IPS DF 19.7 (cell line): ENCODE measurements at regions not wholly inside any gene's neighbourhood (a gene's known extent, or its start where the extent isn't known, plus 50 kb on each side); places are given as distances from the start of the nearest gene placed in this dataset.
"Not testable (repeated sequence)": the region's sequence is repeated elsewhere in the genome, so short reads cannot be mapped to it uniquely, and the experiment has no call there.

Source experiments
- DNase-seq: peaks from one replicate; pipeline ENCODE4 v3.0.0-alpha.2; 2013; ENCODE audit warnings: low read depth, low spot score

DNA sequence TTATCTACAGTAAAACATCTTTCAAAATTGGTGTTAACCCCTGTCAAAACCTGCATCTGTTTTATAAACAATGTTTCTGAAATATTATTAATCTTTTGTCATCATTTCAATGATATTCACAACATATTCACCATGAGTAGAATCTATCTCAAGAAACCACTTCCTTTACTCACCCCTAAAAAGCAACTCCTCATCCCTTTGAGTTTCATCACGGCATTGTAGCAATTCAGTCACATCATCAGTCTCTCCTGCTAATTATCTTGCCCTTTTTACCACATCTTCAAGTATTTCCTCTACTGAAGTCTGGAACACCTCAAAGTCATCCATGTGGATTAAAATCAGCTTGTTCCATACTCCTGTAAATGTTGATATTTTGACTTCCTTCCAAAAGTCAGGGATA lies 415.3 kb upstream of the TECRL start:
- DNase-seq, result no peak

DNA sequence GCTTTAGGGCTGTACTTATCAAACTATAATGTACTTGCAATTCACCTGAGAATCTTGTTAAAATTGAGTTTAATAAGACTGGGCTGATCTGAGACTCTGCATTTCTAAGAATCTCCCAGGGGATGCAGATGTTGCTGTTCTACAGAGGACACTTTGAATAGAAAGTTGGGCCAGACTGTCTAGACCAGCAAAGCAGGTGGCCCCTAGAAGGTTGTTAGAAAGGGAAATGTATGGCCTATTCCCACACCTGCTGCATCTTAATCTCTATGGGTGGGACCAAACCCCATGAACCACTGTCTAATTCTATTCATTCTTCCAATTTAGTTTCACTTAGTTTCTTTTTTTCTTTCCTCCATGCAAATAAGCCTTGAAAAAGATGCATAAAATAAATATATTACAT lies 413.2 kb upstream of the TECRL start:
- DNase-seq, result no peak

DNA sequence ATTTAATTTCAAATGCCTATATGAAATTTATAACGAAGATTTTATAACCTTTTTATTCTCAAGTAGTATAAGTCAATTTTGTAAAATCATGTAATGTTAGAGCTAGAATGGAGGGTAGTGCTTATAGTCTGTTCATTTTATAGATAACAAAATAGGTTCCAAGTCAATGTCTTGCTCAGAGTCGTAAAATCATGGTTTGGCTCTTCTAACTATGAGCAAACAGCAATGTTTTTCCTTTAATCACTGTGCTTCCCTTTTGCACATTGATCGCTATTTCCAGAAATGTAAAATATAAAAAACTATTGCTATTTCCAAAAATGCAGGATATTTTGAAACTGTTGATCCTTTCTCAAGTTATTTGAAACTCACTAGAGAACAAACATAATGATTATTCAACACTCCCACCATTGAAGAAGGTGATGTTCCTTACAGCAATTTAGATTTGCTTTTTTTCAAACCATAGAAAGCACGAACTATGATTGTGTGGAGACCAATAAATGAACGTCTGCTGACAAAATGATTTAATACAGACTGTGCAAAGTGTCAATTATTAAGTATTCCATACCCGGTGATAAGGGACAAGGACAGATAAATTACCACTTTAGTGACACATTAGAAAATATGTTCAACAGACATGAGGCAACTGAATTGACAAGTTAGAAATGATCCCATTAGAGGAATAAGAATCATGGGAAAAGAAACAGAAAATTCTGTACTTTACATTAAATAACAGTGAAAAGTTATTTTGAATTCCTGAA lies 412.1 kb upstream of the TECRL start:
- no peak for DNase-seq

DNA sequence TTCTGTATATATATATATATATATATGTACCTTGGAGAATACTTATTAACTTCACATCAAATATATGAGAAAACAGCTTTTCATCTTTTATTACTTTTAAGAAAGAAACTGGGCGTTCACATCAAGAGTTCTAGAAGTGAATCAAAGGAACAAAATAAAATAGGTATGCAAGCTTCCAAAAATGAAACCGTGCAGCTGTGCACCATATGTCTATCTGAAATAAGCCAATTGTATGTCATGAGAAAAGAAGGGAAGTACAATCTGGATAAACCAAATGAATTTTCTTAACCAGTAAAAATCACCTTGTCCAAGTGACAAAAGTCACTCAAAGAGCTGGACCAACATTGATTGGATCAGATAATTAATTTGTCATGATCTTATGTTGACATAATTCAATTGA lies 405.4 kb upstream of the TECRL start:
- no peak for DNase-seq

DNA sequence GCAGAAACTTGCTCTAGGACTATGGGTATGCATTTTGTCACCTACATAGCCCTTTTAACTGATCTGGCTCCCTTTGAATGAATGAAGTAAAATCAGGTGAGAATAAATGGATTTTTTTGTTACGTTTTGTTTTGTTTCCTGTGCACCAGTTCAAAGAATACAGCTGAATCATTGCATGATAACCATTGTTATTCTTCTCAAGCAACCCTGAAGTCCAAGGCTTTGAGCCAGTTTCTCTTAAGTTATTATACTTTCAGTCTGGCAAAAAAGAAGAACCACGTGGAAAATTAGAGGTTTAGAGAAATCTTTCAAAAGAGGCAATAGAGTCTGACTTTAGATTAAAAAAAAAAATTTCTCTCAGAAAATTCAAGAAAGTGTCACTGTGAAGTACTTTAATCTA lies 398.6 kb upstream of the TECRL start:
- DNase-seq, result no peak

DNA sequence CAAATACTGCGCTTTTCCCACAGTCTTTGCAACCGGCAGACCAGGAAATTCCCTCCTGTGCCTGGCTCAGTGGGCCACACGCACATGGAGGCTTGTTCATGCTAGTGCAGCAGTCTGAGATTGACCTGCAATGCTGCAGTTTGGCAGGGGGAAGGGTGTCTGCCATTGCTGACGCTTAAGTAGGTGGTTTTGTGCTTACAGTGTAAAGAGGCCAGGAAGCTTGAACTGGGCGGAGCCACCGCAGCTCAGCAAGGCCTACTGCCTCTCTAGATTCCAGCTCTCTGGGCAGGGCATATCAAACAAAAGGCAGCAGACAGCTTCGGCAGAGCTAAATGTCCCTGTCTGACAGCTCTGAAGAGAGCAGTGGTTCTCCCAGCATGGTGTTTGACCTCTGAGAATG lies 390.5 kb upstream of the TECRL start:
- DNase-seq, result no peak

DNA sequence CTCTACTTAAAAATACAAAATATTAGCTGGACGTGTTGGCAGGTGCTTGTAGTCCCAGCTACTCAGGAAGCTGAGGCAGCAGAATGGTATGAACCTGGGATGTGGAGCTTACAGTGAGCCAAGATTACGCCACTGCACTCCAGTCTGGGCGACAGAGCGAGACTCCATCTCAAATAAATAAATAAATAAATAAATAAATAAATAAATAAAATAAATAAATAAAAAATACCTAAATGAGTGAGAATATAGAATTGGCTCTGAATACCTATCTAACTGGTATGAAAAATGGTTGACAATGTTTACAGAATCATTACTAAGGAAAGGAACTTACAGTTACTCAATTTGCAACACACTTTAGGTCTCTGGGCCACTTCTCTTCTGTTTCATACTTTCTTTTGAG lies 389.6 kb upstream of the TECRL start:
- not testable (repeated sequence) for DNase-seq

DNA sequence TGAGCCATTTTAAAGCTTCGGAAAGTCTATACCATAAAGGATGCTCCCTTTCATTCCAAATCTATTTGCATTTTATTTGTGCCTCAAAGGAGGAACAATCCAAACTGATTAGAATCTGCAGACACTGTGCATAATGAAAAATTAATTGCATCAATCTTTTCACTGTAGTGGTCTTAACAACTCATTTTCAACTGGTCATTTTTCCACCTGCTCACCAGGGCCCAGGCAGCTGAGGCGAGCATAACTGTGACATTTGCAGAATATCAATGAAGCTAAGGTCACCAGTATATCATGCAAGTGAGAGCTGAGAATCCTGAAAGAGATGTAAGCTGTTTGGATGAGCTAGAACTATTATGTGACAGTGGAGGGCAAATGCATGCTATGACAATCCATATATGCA lies 387.3 kb upstream of the TECRL start:
- no peak for DNase-seq

DNA sequence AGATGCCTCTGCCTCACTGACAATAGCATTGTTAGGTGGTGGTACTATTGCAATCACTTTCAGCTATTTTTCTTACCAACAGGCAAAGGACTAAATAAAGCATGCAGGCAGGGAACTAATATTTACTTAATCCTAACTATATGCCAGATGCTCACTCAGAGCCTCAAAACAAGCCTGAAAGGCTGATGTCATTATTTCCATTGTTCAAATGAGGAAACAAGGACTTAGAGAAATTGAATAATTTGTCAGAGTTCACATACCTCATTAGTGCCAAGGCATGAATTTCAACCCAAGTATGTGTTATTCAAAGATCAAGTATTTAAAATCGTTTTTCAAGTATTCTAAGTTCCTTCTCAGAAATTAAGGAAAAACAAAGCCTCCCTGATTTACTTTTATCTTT lies 374.9 kb upstream of the TECRL start:
- DNase-seq, result no peak

DNA sequence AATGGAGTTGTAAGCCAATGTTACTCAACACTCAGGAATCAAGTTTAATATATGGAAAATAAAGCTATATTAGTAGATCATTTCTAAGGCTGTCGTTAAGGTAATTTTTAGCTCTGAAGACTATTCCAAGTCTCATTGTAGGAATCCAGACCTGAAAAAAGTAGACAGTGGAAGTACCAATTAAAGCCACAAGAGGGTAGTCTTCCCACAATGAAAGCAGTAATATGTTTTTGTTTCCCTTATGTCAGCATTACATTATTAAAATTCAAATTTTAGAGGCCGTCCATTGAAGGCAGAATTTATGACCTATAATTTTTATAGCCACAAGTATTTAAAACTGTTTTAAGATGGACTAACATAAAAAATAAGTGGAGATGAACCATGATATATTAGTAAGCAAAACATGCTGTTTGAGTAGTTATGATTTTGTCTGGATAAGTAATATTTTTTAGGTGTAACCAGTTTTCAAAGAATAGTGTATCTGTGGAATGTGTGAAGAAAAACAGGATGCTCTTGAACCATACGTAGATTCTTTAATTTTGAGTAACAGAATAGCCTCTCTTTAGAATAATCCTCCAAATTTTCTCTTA lies 372.6 kb upstream of the TECRL start:
- no peak for DNase-seq

DNA sequence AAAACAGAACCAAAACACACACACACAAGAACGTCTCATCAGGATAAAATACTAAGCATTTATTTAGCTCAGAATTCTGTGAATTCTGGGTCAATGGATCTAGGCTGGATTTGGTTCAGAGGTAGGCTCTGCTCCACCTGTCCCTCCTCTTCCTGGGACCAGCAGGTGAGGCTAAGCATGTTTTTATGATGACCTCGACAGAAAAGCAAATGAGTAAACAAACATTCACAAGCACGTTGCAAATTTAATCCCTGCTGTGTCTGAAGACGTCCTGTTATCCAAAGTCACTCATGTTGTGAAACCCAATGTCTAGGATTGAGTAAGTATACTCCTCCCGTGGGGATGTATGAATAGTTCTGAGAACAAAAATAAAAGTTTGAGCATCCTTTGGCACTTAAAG lies 371.4 kb upstream of the TECRL start:
- DNase-seq, result no peak

DNA sequence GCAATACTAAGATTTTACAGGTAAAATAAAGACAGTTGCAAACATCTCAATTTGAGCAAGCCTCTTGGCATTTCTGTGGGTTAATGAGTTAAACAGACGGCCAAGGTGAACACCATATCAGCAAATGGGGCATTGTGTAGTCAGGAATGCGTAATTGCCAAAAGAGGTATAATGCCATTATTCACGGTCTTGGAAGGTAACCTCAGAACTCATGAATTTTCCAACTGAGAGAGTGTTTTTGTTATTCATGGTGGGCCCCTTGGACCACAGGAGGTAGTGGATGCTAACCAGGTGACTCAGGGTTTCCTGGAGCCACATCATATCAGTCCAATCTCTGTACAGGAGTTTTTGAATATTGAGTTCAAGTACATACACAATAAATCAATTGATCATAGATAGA lies 368.0 kb upstream of the TECRL start:
- no peak for DNase-seq

DNA sequence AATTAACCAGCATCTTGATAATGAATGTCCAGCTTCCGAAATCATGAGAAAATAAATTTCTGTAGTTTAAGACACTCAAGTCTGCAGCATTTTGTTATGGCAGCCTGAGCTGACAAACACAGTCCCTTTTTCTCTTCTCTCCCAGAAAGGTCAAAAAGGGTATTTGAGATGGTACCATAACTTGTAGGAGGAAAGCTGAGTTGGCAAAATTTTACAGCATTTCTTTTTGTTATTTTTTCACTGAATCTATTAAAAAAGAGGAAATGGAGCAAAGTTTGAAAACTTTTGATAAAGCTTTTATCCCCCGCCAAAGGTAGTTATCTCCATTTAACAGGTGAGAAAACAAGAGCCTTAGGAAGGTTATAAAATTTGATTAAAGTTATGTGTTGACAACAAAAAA lies 367.6 kb upstream of the TECRL start:
- no peak for DNase-seq

DNA sequence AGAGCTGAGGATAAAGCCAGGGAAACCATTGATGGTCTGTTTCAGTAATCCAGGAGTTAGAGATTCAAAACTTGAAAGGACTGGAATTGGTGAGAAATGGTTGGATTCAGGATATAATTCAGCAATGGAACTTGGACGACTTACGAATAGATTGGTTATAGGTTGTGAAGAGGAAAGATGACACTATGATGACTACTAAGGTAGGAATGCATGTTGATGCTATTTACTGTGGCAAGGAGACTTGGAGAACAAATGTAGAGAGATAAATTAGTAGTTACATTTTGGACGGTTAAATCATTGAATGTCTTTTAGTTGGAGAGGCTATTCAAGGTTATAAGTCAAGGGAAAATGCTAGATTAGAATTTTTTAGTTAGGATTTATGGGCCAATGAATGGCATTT lies 365.4 kb upstream of the TECRL start:
- no peak for DNase-seq

DNA sequence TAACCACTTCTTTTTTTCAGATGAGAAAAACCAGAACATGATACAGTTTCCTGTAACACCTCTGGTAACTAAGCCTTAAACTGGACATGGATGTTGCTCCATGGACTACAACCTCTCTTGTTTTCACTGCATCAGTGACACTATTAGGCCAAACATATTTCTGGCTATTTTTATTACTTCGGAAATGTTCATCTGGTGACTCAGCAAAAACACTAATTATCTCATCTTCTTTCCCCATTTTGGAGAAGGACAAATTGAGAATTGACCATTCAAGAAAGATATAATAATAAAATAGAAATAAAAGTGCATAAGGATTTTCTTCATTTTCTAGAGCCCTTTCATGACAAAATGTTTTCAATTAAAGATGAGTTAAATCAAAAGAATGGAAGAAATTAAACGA lies 361.9 kb upstream of the TECRL start:
- no peak for DNase-seq

DNA sequence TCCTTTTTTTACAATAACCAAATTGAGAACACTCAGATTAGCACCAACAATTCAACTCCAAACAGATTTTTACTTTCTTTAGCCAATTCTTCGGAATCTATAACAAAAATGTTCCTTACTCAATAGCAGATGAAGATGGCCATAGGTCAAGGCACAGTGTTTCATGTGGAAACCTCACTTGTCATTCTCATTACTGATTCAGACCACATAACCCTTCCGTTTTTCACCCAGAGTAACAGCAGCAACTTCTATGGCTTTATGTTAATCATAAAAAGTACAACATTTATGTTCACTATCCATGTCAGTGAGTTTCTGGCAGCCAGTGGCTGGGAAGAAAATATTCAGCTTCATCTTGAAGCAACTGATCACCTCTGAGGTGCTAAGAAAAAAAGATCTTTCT lies 358.3 kb upstream of the TECRL start:
- no peak for DNase-seq

DNA sequence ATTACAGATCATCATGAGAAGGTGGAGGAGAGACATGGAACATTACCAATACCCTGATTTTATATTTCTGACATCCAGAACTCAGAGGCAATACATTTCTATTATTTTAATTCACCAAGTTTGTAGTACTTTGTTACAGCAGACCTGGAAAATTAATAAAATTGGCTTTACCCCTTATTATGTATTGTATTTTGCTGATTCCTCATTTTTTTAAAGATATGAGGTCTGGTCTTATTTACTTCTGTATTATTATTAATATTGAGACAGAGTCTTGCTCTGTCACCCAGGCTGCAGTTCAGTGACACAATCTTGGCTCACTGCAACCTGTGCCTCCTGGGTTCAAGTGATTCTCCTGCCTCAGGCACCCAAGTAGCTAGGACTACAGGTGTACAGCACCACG lies 357.3 kb upstream of the TECRL start:
- DNase-seq, result no peak

DNA sequence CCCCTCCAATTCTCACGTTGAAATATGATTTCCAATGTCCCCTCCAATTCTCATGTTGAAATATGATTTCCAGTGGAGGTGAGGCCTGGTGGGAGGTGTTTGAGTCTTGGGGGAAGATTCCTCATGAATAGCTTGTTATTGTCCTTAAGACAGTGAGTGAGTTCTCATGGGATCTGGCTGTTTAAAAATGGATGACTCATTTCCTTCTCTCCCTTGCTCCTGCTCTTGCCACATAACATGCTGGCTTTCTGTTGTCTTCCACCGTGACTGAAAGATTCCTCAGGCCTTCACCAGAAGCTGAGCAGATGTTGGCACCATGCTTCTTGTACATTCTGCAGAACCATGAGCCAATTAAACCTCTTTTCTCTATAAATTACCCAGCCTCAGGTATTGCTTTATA lies 346.8 kb upstream of the TECRL start:
- no peak for DNase-seq

DNA sequence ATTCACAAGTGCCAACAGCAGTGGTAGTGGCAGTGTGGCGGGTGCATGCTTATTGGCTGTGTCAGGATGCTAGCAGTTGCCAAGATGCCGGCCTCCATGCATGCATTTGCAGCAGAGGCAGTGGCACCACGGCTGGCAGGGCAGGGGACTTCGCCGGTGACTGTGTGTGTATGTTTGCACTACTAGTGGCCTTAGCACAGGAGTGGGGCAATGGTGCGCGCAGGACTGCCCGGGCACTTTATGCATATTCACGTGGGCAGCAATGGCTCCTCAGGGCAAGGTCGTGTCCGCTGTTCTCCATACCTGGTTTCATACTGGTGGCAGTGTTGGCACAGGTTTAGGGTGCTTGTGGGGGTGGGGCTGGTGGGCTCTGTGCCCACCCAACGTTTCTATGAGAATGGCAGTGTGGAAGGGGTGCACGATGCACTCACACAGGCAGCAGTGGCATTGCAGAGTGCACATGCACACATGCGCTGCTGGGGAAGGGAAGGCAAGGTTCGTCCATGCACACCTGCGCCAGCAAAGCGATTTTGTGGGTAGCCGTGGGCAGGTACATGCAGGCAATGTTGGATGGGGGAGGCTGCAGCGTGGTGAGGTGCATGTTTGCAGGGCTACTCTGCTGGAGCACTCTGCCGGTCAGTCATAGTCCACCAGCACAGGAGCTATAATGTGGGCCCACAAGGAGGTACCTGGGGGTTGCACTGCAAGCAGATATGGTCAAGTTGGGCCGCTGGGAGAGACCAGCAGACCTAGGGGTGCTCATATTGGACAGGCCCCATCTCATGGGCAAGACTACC lies 338.9 kb upstream of the TECRL start:
- no peak for DNase-seq

DNA sequence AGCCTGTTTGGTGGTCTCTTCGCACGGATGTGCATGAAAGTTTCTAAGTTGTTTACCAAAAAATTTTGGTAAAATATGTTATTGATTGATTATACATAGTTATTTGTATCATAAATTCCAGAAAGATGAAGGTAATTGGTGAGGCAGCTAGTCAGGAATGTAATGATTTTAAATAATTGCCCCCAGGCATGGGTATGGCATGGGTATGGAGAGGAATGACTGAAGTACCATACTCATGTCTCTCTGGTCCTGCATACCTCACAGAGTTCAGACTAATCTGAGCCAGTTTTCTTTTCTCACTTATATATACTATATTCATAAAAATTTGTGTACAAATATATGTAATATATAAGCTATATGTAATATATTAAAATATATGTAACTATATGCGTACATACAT lies 329.0 kb upstream of the TECRL start:
- DNase-seq, result no peak

DNA sequence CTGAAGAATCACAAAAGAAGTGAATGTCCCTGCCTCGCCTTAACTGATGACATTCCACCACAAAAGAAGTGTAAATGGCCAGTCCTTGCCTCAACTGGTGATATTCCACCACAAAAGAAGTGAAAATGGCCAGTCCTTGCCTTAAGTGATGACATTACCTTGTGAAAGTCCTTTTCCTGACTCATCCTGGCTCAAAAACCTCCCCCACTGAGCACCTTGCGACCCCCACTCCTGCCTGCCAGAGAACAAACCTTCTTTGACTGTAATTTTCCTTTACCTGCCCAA lies 328.5 kb upstream of the TECRL start:
- DNase-seq, result not testable (repeated sequence)

DNA sequence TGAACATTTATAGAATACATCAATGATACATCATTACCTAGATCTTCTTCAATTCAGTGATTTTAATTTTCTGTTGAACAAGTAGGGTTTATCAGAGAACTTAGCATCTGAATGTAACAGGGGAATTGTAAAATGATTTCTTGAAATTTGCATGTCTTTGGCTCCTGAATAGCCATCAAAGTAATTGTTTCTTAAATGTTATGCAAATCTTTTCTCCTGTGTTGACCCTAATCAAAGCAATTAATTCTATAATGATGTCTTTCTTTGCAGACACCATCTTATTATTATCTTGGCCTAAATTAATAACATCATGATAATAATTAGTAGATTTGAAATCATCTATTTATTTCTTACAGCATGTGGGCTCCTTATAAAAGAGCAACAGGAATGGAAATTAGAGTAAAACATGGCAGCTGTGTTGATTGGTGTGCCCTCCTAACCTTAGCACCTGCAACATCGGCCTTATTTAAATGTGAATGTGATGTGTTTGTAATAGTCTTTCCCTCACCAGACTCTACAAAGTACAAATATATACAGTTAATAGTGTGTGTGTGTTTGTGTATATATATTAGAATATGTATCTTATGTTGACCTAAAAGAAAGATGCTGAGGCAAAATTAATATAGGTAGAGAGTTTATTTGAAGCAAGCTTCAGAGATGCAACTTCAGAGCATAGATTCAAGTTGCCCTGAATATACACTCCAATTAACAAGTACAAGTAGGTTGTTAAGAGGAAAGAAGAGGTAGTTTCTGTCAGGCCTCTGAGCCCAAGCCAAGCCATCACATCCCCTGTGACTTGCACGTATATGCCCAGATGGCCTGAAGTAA lies 328.0 kb upstream of the TECRL start:
- no peak for DNase-seq
